Hepatocyte (in vitro differentiated cells): ENCODE measurements at regions not wholly inside any gene's neighbourhood (a gene's known extent, or its start where the extent isn't known, plus 50 kb on each side); places are given as distances from the start of the nearest gene placed in this dataset.

Experiments
- DNase-seq: peaks from one replicate; pipeline ENCODE4 v3.0.0-alpha.2; 2016; ENCODE audit warnings: low spot score
- H2AFZ ChIP-seq: fragments of 200-600 bp; sonication (generic); 2 replicates; pipeline ENCODE4 v1.6.0; 2016; ENCODE audit warnings: antibody characterized with exemption, mild to moderate bottlenecking
- H3K27ac ChIP-seq: fragments of 200-600 bp; sonication (generic); 2 replicates; pipeline ENCODE4 v1.5.1; 2016; ENCODE audit warnings: mild to moderate bottlenecking
- H3K27me3 ChIP-seq: fragments of 200-600 bp; sonication (generic); 2 replicates; pipeline ENCODE4 v1.6.1; 2016
- H3K36me3 ChIP-seq: fragments of 200-600 bp; sonication (generic); replicated peaks from 2 replicates; pipeline ENCODE4 v1.5.1; 2016; ENCODE audit warnings: low read depth; ENCODE audit not compliant: insufficient read depth
- H3K4me1 ChIP-seq: fragments of 200-600 bp; sonication (generic); 2 replicates; pipeline ENCODE4 v1.5.1; 2016; ENCODE audit warnings: mild to moderate bottlenecking, moderate library complexity; ENCODE audit not compliant: insufficient read depth
- H3K4me2 ChIP-seq: fragments of 200-600 bp; sonication (generic); 2 replicates; pipeline ENCODE4 v1.6.0; 2016
- H3K4me3 ChIP-seq: fragments of 200-600 bp; sonication (generic); 2 replicates; pipeline ENCODE4 v1.5.1; 2016; ENCODE audit warnings: mild to moderate bottlenecking
- H3K79me2 ChIP-seq: fragments of 200-600 bp; sonication (generic); 2 replicates; pipeline ENCODE4 v1.6.0; 2017; ENCODE audit warnings: mild to moderate bottlenecking
- H3K9me2 ChIP-seq: fragments of 200-600 bp; sonication (generic); replicated peaks from 2 replicates; pipeline ENCODE4 v1.6.0; 2017; ENCODE audit warnings: mild to moderate bottlenecking; ENCODE audit not compliant: insufficient read depth
- H3K9me3 ChIP-seq: fragments of 200-600 bp; sonication (generic); 2 replicates; pipeline ENCODE4 v1.5.1; 2016; ENCODE audit warnings: low read depth, mild to moderate bottlenecking
- H4K20me1 ChIP-seq: fragments of 200-600 bp; sonication (generic); 2 replicates; pipeline ENCODE4 v1.6.0; 2016; ENCODE audit warnings: mild to moderate bottlenecking; ENCODE audit not compliant: insufficient read depth, poor library complexity, severe bottlenecking
- CTCF ChIP-seq: fragments of 200-600 bp; sonication (generic); IDR thresholded peaks from 2 replicates; pipeline ENCODE4 v1.5.1; 2016; ENCODE audit warnings: antibody characterized with exemption, mild to moderate bottlenecking; ENCODE audit not compliant: poor library complexity
- EZH2 ChIP-seq: fragments of 200-600 bp; sonication (generic); IDR thresholded peaks from 2 replicates; pipeline ENCODE4 v1.6.1; 2016; ENCODE audit warnings: antibody characterized with exemption, mild to moderate bottlenecking, borderline replicate concordance
- EZH2phosphoT487 ChIP-seq: fragments of 200-600 bp; sonication (generic); IDR thresholded peaks from one replicate; pipeline ENCODE4 v1.6.1; 2018; ENCODE audit warnings: antibody characterized with exemption, mild to moderate bottlenecking, low read depth, moderate library complexity; ENCODE audit not compliant: unreplicated experiment, severe bottlenecking
- WGBS: methylation state at CpG from one replicate; pipeline ENCODE4 v1.1.6; 2016; ENCODE audit warnings: low lambda C conversion rate; ENCODE audit errors: missing lambda C conversion rate; 5-methylcytosine and 5-hydroxymethylcytosine counted together

GRCh38 chr2:16361261-16361995 is 304.2 kb downstream of the CYRIA start:
- 89% methylated on average over 9 of the region's 9 CpGs for WGBS

GRCh38 chr2:16359961-16360360 is 305.7 kb downstream of the CYRIA start:
- no peak overlapping the region for H3K27ac ChIP-seq
- no peaks in the 10 kb centered on the region for H3K9me3 ChIP-seq
- H3K79me2 ChIP-seq, result no peaks in the 10 kb centered on the region
- no peaks in the 10 kb centered on the region for H3K4me1 ChIP-seq
- H3K4me3 ChIP-seq, result no peak overlapping the region
- H2AFZ ChIP-seq, result no peak overlapping the region
- no peaks in the 10 kb centered on the region for H3K27me3 ChIP-seq
- H3K9me2 ChIP-seq, result no peaks in the 10 kb centered on the region
- no peaks in the 10 kb centered on the region for H3K36me3 ChIP-seq
- TF ChIP-seq CTCF (no peak), EZH2phosphoT487 (no peak), EZH2 (no peak)
- 90% methylated on average over 1 of the region's 1 CpG for WGBS
- H3K4me2 ChIP-seq, result no peak overlapping the region
- H4K20me1 ChIP-seq, result no peaks in the 10 kb centered on the region
- no peak for DNase-seq

More at GRCh38 chr2:16361261-16361995, 304.2 kb downstream of the CYRIA start:
- no peak for TF ChIP-seq EZH2
- no peak for TF ChIP-seq EZH2phosphoT487
- no peak for TF ChIP-seq CTCF
- no peak overlapping the region for H3K27ac ChIP-seq
- H3K9me3 ChIP-seq, result no peaks in the 10 kb centered on the region
- no peak for DNase-seq
- no peaks in the 10 kb centered on the region for H3K36me3 ChIP-seq
- H3K4me3 ChIP-seq, result no peak overlapping the region
- no peak overlapping the region for H2AFZ ChIP-seq
- H3K79me2 ChIP-seq, result no peaks in the 10 kb centered on the region
- H3K9me2 ChIP-seq, result no peaks in the 10 kb centered on the region
- H4K20me1 ChIP-seq, result no peaks in the 10 kb centered on the region
- no peaks in the 10 kb centered on the region for H3K4me1 ChIP-seq
- no peaks in the 10 kb centered on the region for H3K27me3 ChIP-seq
- no peak overlapping the region for H3K4me2 ChIP-seq

- Histone ChIP-seq H3K27ac (no peak overlapping the region), H2AFZ (no peak overlapping the region), H3K9me2 (no peaks in the 10 kb centered on the region), H3K4me3 (no peak overlapping the region), H3K79me2 (no peaks in the 10 kb centered on the region), H4K20me1 (no peaks in the 10 kb centered on the region), H3K9me3 (no peaks in the 10 kb centered on the region), H3K27me3 (no peaks in the 10 kb centered on the region), H3K4me2 (no peak overlapping the region), H3K36me3 (no peaks in the 10 kb centered on the region), H3K4me1 (no peaks in the 10 kb centered on the region)
- 96% methylated on average over 1 of the region's 1 CpG for WGBS
- DNase-seq, result no peak
- TF ChIP-seq EZH2phosphoT487 (no peak), CTCF (no peak), EZH2 (no peak)
These were observed 308.4 kb downstream of the CYRIA start for GRCh38 chr2:16357188-16357587.
